Hypothalamus (tissue), 51 donors: ENCODE measurements at regions not wholly inside any gene's neighbourhood (a gene's known extent, or its start where the extent isn't known, plus 50 kb on each side); places are given as distances from the start of the nearest gene placed in this dataset.
"Not testable (repeated sequence)": the region's sequence is repeated elsewhere in the genome, so short reads cannot be mapped to it uniquely, and the experiment has no call there.

Experiments
- DNase-seq, 51 donors: peaks; one replicate each; lab custom pipeline; 2025; lab: John Stamatoyannopoulos, UW

- not testable (repeated sequence) for DNase-seq
These were observed 330.4 kb downstream of the ADGRD1 start for GRCh38 chr12:131283862-131284825.

- DNase-seq: not testable (repeated sequence)
These were observed 331.5 kb downstream of the ADGRD1 start for GRCh38 chr12:131284954-131285904.

GRCh38 chr12:131285905-131286295 lies 332.2 kb downstream of the ADGRD1 start:
- not testable (repeated sequence) for DNase-seq

- not testable (repeated sequence) for DNase-seq
These were observed 332.6 kb downstream of the ADGRD1 start for GRCh38 chr12:131286301-131286700.

GRCh38 chr12:131287015-131287937 lies 333.6 kb downstream of the ADGRD1 start:
- no peak for DNase-seq

- no peak for DNase-seq
These were observed 334.4 kb downstream of the ADGRD1 start for GRCh38 chr12:131287938-131288764.

- not testable (repeated sequence) for DNase-seq
These were observed 335.3 kb downstream of the ADGRD1 start for GRCh38 chr12:131288765-131289695.

GRCh38 chr12:131289807-131290206 lies 336.1 kb downstream of the ADGRD1 start:
- DNase-seq: not testable (repeated sequence)

- no peak for DNase-seq
These were observed 336.7 kb downstream of the ADGRD1 start for GRCh38 chr12:131290255-131290959.

GRCh38 chr12:131293071-131294015 lies 339.6 kb downstream of the ADGRD1 start:
- DNase-seq: peak in 16 of 51 donors; percentile 9 to 72 (median 22)

- not testable (repeated sequence) for DNase-seq
These were observed 341.0 kb downstream of the ADGRD1 start for GRCh38 chr12:131294716-131295115.

GRCh38 chr12:131295117-131295516 lies 341.4 kb downstream of the ADGRD1 start:
- not testable (repeated sequence) for DNase-seq

GRCh38 chr12:131295559-131295958 lies 341.9 kb downstream of the ADGRD1 start:
- DNase-seq: not testable (repeated sequence)

GRCh38 chr12:131296136-131296535 lies 342.4 kb downstream of the ADGRD1 start:
- DNase-seq: not testable (repeated sequence)

- DNase-seq: not testable (repeated sequence)
These were observed 342.9 kb downstream of the ADGRD1 start for GRCh38 chr12:131296651-131297050.
